ENCODE measurements at regions not wholly inside any gene's neighbourhood (a gene's known extent, or its start where the extent isn't known, plus 50 kb on each side); places are given as distances from the start of the nearest gene placed in this dataset.

GRCh38 chr1:56225964-56226815, 353.2 kb downstream of the PLPP3 start:
- TF ChIP-seq CTCF (IDR thresholded peaks at IDR 0.05; ENCODE audit: extremely low read depth, missing control alignments) = no peak

GRCh38 chr1:56223968-56224367, 355.4 kb downstream of the PLPP3 start:
- no peak for TF ChIP-seq CTCF (IDR thresholded peaks at IDR 0.05; ENCODE audit: extremely low read depth, missing control alignments)
- DNase-seq (ENCODE audit: low spot score) = no peak

More at GRCh38 chr1:56225964-56226815, 353.2 kb downstream of the PLPP3 start:
- DNase-seq (ENCODE audit: low spot score) = no peak

DNA sequence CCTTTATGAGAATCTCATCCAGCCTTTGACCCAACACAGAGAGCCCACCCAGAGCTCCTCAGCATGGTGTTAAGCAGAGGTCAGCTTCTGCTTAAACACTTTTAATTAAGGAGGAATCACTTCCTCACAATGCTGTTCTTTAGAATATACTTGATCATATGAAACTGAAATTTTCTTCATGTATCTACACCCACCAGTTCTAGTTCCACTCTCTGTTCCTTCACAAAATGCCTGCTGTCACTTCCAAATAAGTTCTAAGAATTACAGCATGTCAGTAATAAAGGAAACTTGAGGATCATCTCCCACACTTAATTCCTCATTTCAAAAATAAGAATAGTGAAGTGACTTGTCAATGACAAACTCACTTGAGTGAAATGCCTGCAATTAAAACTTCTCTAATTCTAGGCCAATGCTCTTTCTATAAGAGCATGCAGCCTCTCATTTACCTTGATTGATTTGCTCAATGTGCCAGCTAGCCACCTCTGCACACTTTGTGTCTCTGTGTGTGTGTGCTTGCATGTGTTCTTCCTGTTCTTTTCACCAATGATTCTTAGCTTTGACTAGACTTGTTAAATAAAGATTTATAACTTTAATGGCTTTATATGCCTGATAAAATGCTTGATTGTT, 356.3 kb downstream of the PLPP3 start:
- DNase-seq (ENCODE audit: low spot score) = no peak
- no peak for TF ChIP-seq CTCF (IDR thresholded peaks at IDR 0.05; ENCODE audit: extremely low read depth, missing control alignments)

GRCh38 chr1:56220021-56220420, 359.3 kb downstream of the PLPP3 start:
- DNase-seq (ENCODE audit: low spot score) = no peak
- TF ChIP-seq CTCF (IDR thresholded peaks at IDR 0.05; ENCODE audit: extremely low read depth, missing control alignments) = no peak

GRCh38 chr1:56218023-56218422, 361.3 kb downstream of the PLPP3 start:
- no peak for DNase-seq (ENCODE audit: low spot score)
- no peak for TF ChIP-seq CTCF (IDR thresholded peaks at IDR 0.05; ENCODE audit: extremely low read depth, missing control alignments)

- DNase-seq (ENCODE audit: low spot score) = no peak
- no peak for TF ChIP-seq CTCF (IDR thresholded peaks at IDR 0.05; ENCODE audit: extremely low read depth, missing control alignments)
These were observed 363.1 kb downstream of the PLPP3 start for GRCh38 chr1:56216218-56216617.

DNA sequence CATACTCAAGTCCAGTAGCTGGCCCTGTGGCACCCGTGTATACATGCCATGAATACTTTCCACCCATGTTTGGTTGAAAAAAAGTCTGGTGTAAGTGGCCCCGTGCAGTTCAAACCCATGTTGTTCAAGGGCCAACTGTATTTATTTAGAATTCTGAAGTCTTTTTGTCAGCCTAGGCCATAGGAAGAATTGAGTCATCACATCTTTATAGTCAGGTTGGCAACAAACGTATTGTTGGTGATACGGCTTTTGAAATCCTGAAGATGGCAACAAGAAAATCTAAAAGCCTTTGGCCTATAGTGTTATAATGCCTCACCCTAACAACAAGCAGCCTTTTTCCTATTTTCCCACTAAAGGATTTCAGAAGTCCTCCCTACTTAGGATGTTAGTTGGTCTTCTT, 363.6 kb downstream of the PLPP3 start:
- DNase-seq (ENCODE audit: low spot score) = no peak
- TF ChIP-seq CTCF (IDR thresholded peaks at IDR 0.05; ENCODE audit: extremely low read depth, missing control alignments) = no peak

Data from GM20000 (cell line).